Gastrocnemius medialis (tissue), 4 donors: ENCODE measurements at regions not wholly inside any gene's neighbourhood (a gene's known extent, or its start where the extent isn't known, plus 50 kb on each side); places are given as distances from the start of the nearest gene placed in this dataset.

Source experiments
- CTCF ChIP-seq, 5 experiments: fragments of 450-650 bp in 3 of 5; fragments of 200-600 bp in 2 of 5; sonication (generic) in 2 of 5; IDR thresholded peaks in 4 of 5; conservative IDR thresholded peaks in 1 of 5; 1 replicate in 4 of 5; 2 replicates in 1 of 5; pipeline ENCODE4 v1.5.1; 2016 to 2019; ENCODE audit warnings: antibody characterized with exemption in 5 of 5, mild to moderate bottlenecking in 3 of 5, moderate library complexity in 3 of 5
- POLR2A ChIP-seq, 2 donors: fragments of 450-650 bp; IDR thresholded peaks; one replicate each; pipeline ENCODE4 v1.6.1; 2017; ENCODE audit warnings: antibody characterized with exemption in 2 of 2, mild to moderate bottlenecking in 2 of 2, moderate library complexity in 2 of 2

GRCh38 chr3:99286266-99286845, 352.0 kb upstream of the COL8A1 start:
- no peak for TF ChIP-seq CTCF (IDR thresholded peaks at IDR 0.05 in 4 of 5, conservative IDR thresholded peaks at IDR 0.05 in 1 of 5)
- TF ChIP-seq POLR2A (IDR thresholded peaks at IDR 0.05), result no peak
